OCI-LY7 (cell line): ENCODE measurements at regions not wholly inside any gene's neighbourhood (a gene's known extent, or its start where the extent isn't known, plus 50 kb on each side); places are given as distances from the start of the nearest gene placed in this dataset.

Experiments used
- BruUV-seq: library from RNA; stranded (reverse); fragments of 400-500 nt; replicated peaks from 2 replicates; lab custom pipeline; 2021; lab: Mats Ljungman, UMichigan
- CTCF ChIA-PET: fragments of 300-600 bp; sonication (Branson Sonifier 250); formaldehyde crosslinking; loops from one replicate; lab custom pipeline; 2022; ENCODE audit warnings: antibody characterized with exemption; ENCODE audit not compliant: unreplicated experiment; lab: Charles Lee
- POLR2A ChIA-PET: fragments of 300-600 bp; sonication (Branson Sonifier 250); formaldehyde crosslinking; loops from one replicate; lab custom pipeline; 2022; ENCODE audit warnings: antibody characterized with exemption; lab: Charles Lee
- DNase-seq: peaks from one replicate; pipeline ENCODE4 v3.0.0-alpha.2; 2015; ENCODE audit warnings: low spot score
- H2AFZ ChIP-seq: fragments of 200-600 bp; sonication (generic), shearing (Covaris generic); 2 replicates; pipeline ENCODE4 v1.6.1; 2014; ENCODE audit warnings: mild to moderate bottlenecking, antibody characterized with exemption, low read length, moderate library complexity
- H3K27ac ChIP-seq: fragments of 200-600 bp; sonication (generic); 2 replicates; pipeline ENCODE4 v1.5.1; 2014; ENCODE audit warnings: mixed run types, low read depth, mild to moderate bottlenecking, moderate library complexity, low read length, inconsistent platforms; ENCODE audit not compliant: poor library complexity, severe bottlenecking
- H3K36me3 ChIP-seq: fragments of 200-600 bp; sonication (generic); 2 replicates; pipeline ENCODE4 v1.6.1; 2014; ENCODE audit warnings: mild to moderate bottlenecking, antibody characterized with exemption, low read length, moderate library complexity, mixed read lengths; ENCODE audit not compliant: insufficient read depth
- H3K4me1 ChIP-seq: fragments of 200-600 bp; sonication (generic); 2 replicates; pipeline ENCODE4 v1.5.1; 2014; ENCODE audit warnings: mild to moderate bottlenecking, low read length; ENCODE audit not compliant: insufficient read depth, poor library complexity, severe bottlenecking
- H3K4me2 ChIP-seq: fragments of 200-600 bp; sonication (generic); 2 replicates; pipeline ENCODE4 v1.6.1; 2014; ENCODE audit warnings: mild to moderate bottlenecking, low read length
- H3K4me3 ChIP-seq: fragments of 200-600 bp; sonication (generic); 2 replicates; pipeline ENCODE4 v1.5.1; 2014; ENCODE audit warnings: mild to moderate bottlenecking, low read depth, low read length; ENCODE audit not compliant: poor library complexity, severe bottlenecking
- H3K79me2 ChIP-seq: fragments of 200-600 bp; sonication (generic); 2 replicates; pipeline ENCODE4 v1.6.1; 2016; ENCODE audit warnings: low read depth, mild to moderate bottlenecking, low read length, moderate library complexity, mixed read lengths; ENCODE audit not compliant: insufficient read depth
- H3K9me2 ChIP-seq: fragments of 200-600 bp; sonication (generic); 2 replicates; pipeline ENCODE4 v1.6.1; 2016; ENCODE audit warnings: mild to moderate bottlenecking, low read length, mixed read lengths; ENCODE audit not compliant: insufficient read depth
- H3K9me3 ChIP-seq: fragments of 200-600 bp; sonication (generic); 2 replicates; pipeline ENCODE4 v1.6.1; 2014; ENCODE audit warnings: mild to moderate bottlenecking, mixed run types, low read length, mixed read lengths
- H4K20me1 ChIP-seq: fragments of 200-600 bp; sonication (generic); 2 replicates; pipeline ENCODE4 v1.6.1; 2014; ENCODE audit warnings: mild to moderate bottlenecking, antibody characterized with exemption, low read length, moderate library complexity, mixed read lengths; ENCODE audit not compliant: insufficient read depth
- CTCF ChIP-seq: fragments of 200-600 bp; sonication (generic); conservative IDR thresholded peaks from 2 replicates; pipeline ENCODE4 v1.5.1; 2014; ENCODE audit warnings: mild to moderate bottlenecking, antibody characterized with exemption, low read length, moderate library complexity, mixed read lengths
- EZH2phosphoT487 ChIP-seq: fragments of 200-600 bp; sonication (generic); IDR thresholded peaks from 2 replicates; pipeline ENCODE4 v1.6.1; 2018; ENCODE audit warnings: low read depth, borderline replicate concordance, mild to moderate bottlenecking, mixed run types, antibody characterized with exemption, low read length, moderate library complexity, mixed read lengths
- intact Hi-C: fragments of 100-400 bp; cut with micrococcal nuclease; formaldehyde crosslinking; loops from one replicate; pipeline ENCODE4 v1.10.0; 2022; ENCODE audit not compliant: unreplicated experiment

- no peak for TF ChIP-seq CTCF
- no peak for TF ChIP-seq EZH2phosphoT487
- BruUV-seq, result no TSS peak
Observed at GRCh38 chr4:13316354-13316753, 167.8 kb downstream of the RAB28 start.

GRCh38 chr4:13313856-13314255, 170.3 kb downstream of the RAB28 start:
- no peaks in the 10 kb centered on the region for H3K9me3 ChIP-seq

More at GRCh38 chr4:13316354-13316753, 167.8 kb downstream of the RAB28 start:
- Histone ChIP-seq H3K4me2 (no peak overlapping the region), H2AFZ (no peak overlapping the region), H3K4me3 (no peak overlapping the region), H3K36me3 (no peaks in the 10 kb centered on the region), H4K20me1 (no peaks in the 10 kb centered on the region), H3K27ac (no peak overlapping the region), H3K79me2 (no peaks in the 10 kb centered on the region), H3K4me1 (no peaks in the 10 kb centered on the region), H3K9me3 (no peaks in the 10 kb centered on the region), H3K9me2 (no peaks in the 10 kb centered on the region)
- intact Hi-C loops, result no loop called here
- DNase-seq, result no peak
- ChIA-PET CTCF (no interaction called here), POLR2A (no interaction called here)

GRCh38 chr4:13312264-13312663, 171.9 kb downstream of the RAB28 start:
- TF ChIP-seq CTCF, result no peak
- no peak for TF ChIP-seq EZH2phosphoT487
- no peaks in the 10 kb centered on the region for H3K4me1 ChIP-seq
- no peaks in the 10 kb centered on the region for H3K9me2 ChIP-seq
- no TSS peak for BruUV-seq
- no peaks in the 10 kb centered on the region for H4K20me1 ChIP-seq
- H3K9me3 ChIP-seq, result no peaks in the 10 kb centered on the region
- intact Hi-C loops, result no loop called here
- ChIA-PET CTCF (no interaction called here), POLR2A (interaction anchor here (0.6 to 0.7 kb wide), 2 partner anchors 25 to 338 kb away, joined by 3 to 4 read pairs; no protein-coding TSS in a partner anchor)
- no peak for DNase-seq
- no peaks in the 10 kb centered on the region for H3K36me3 ChIP-seq
- H3K4me2 ChIP-seq, result no peak overlapping the region
- no peak overlapping the region for H3K4me3 ChIP-seq
- no peaks in the 10 kb centered on the region for H3K79me2 ChIP-seq
- H3K27ac ChIP-seq, result no peak overlapping the region
- H2AFZ ChIP-seq, result no peak overlapping the region

More at GRCh38 chr4:13313856-13314255, 170.3 kb downstream of the RAB28 start:
- ChIA-PET POLR2A (no interaction called here), CTCF (no interaction called here)
- Histone ChIP-seq H3K4me1 (no peaks in the 10 kb centered on the region), H3K36me3 (no peaks in the 10 kb centered on the region), H3K79me2 (no peaks in the 10 kb centered on the region), H3K9me2 (no peaks in the 10 kb centered on the region), H2AFZ (no peak overlapping the region), H3K4me2 (no peak overlapping the region), H4K20me1 (no peaks in the 10 kb centered on the region), H3K4me3 (no peak overlapping the region), H3K27ac (no peak overlapping the region)
- DNase-seq, result no peak
- intact Hi-C loops, result no loop called here
- TF ChIP-seq CTCF, result no peak
- no TSS peak for BruUV-seq
